Esophagus squamous epithelium (tissue), 4 donors: ENCODE measurements at regions not wholly inside any gene's neighbourhood (a gene's known extent, or its start where the extent isn't known, plus 50 kb on each side); places are given as distances from the start of the nearest gene placed in this dataset.

Source experiments
- POLR2A ChIP-seq, 4 donors: fragments of 450-650 bp; IDR thresholded peaks; one replicate each; pipeline ENCODE4 v1.6.1; 2017; ENCODE audit warnings: antibody characterized with exemption in 4 of 4, mild to moderate bottlenecking in 4 of 4, moderate library complexity in 3 of 4
- TF ChIP-seq, protein P1 (sequence below), 6 experiments: fragments of 450-650 bp in 4 of 6; fragments of 200-600 bp in 2 of 6; sonication (generic) in 2 of 6; IDR thresholded peaks; one replicate each; pipeline ENCODE4 v1.5.1; 2016 to 2019; ENCODE audit warnings: antibody characterized with exemption in 6 of 6, mild to moderate bottlenecking in 4 of 6, moderate library complexity in 4 of 6

DNA sequence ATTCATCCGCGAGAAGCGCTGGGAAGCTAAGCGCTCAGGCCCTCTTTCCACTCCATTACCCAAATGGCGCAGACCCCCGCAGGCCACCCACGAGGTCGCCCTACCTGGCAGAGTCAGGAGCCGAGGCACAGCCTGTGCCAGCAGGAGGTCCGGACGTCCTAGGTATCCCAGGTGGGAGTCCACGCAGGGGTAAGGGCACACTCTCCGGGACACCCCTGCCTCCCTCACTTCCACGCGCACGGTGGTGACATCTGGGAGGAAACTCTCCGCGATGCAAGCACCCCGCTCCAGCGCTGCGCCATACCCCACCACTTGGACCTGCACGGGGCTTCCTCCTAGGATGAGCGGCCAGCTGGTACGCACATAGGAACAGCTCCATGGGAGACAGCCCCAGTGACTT, 95.1 kb upstream of the ARHGEF7 start:
- TF ChIP-seq POLR2A (IDR thresholded peaks at IDR 0.05), result no peak
- TF ChIP-seq, protein P1, sequence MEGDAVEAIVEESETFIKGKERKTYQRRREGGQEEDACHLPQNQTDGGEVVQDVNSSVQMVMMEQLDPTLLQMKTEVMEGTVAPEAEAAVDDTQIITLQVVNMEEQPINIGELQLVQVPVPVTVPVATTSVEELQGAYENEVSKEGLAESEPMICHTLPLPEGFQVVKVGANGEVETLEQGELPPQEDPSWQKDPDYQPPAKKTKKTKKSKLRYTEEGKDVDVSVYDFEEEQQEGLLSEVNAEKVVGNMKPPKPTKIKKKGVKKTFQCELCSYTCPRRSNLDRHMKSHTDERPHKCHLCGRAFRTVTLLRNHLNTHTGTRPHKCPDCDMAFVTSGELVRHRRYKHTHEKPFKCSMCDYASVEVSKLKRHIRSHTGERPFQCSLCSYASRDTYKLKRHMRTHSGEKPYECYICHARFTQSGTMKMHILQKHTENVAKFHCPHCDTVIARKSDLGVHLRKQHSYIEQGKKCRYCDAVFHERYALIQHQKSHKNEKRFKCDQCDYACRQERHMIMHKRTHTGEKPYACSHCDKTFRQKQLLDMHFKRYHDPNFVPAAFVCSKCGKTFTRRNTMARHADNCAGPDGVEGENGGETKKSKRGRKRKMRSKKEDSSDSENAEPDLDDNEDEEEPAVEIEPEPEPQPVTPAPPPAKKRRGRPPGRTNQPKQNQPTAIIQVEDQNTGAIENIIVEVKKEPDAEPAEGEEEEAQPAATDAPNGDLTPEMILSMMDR (IDR thresholded peaks at IDR 0.05), result no peak
